ENCODE measurements at regions not wholly inside any gene's neighbourhood (a gene's known extent, or its start where the extent isn't known, plus 50 kb on each side); places are given as distances from the start of the nearest gene placed in this dataset.

GRCh38 chr10:125397608-125398007, 237.2 kb upstream of the CTBP2 start:
- Mint-ChIP-seq H3K27me3 (peaks cover 8% of the 10 kb centered on the region), H3K27ac (no peak overlapping the region), H3K36me3 (ENCODE audit: low read depth) (no peaks in the 10 kb centered on the region), H3K4me1 (no peaks in the 10 kb centered on the region), H3K4me3 (no peak overlapping the region), H3K9me3 (no peaks in the 10 kb centered on the region)
- TF ChIP-seq, protein P1, sequence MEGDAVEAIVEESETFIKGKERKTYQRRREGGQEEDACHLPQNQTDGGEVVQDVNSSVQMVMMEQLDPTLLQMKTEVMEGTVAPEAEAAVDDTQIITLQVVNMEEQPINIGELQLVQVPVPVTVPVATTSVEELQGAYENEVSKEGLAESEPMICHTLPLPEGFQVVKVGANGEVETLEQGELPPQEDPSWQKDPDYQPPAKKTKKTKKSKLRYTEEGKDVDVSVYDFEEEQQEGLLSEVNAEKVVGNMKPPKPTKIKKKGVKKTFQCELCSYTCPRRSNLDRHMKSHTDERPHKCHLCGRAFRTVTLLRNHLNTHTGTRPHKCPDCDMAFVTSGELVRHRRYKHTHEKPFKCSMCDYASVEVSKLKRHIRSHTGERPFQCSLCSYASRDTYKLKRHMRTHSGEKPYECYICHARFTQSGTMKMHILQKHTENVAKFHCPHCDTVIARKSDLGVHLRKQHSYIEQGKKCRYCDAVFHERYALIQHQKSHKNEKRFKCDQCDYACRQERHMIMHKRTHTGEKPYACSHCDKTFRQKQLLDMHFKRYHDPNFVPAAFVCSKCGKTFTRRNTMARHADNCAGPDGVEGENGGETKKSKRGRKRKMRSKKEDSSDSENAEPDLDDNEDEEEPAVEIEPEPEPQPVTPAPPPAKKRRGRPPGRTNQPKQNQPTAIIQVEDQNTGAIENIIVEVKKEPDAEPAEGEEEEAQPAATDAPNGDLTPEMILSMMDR (IDR thresholded peaks at IDR 0.05), result no peak
- intact Hi-C loops (cut with micrococcal nuclease), result no loop called here
- POLR2A ChIA-PET, result no interaction called here
- no peak for ATAC-seq (ENCODE audit: low read depth)
- CTCF ChIA-PET, result no interaction called here
- DNase-seq, result no peak

GRCh38 chr10:125396676-125397075, 236.3 kb upstream of the CTBP2 start:
- H3K4me3 Mint-ChIP-seq, result no peak overlapping the region

GRCh38 chr10:125392609-125393008, 232.2 kb upstream of the CTBP2 start:
- ChIA-PET CTCF (no interaction called here), POLR2A (no interaction called here)
- peaks cover 12% of the 10 kb centered on the region for H3K9me3 Mint-ChIP-seq
- no peak overlapping the region for H3K4me3 Mint-ChIP-seq
- no peak for DNase-seq
- H3K27ac Mint-ChIP-seq, result no peak overlapping the region
- intact Hi-C loops (cut with micrococcal nuclease), result no loop called here
- no peak for ATAC-seq (ENCODE audit: low read depth)
- H3K27me3 Mint-ChIP-seq, result peaks cover 3% of the 10 kb centered on the region
- no peaks in the 10 kb centered on the region for H3K4me1 Mint-ChIP-seq
- TF ChIP-seq, protein P1 (IDR thresholded peaks at IDR 0.05), result no peak
- no peaks in the 10 kb centered on the region for H3K36me3 Mint-ChIP-seq (ENCODE audit: low read depth)

More at GRCh38 chr10:125396676-125397075, 236.3 kb upstream of the CTBP2 start:
- Mint-ChIP-seq H3K36me3 (ENCODE audit: low read depth) (no peaks in the 10 kb centered on the region), H3K27me3 (peaks cover 9% of the 10 kb centered on the region), H3K9me3 (no peaks in the 10 kb centered on the region), H3K27ac (no peak overlapping the region), H3K4me1 (no peaks in the 10 kb centered on the region)
- TF ChIP-seq, protein P1 (IDR thresholded peaks at IDR 0.05), result no peak
- CTCF ChIA-PET, result no interaction called here
- intact Hi-C loops (cut with micrococcal nuclease), result no loop called here
- ATAC-seq (ENCODE audit: low read depth) (no peak), DNase-seq (no peak)
- POLR2A ChIA-PET, result no interaction called here

GRCh38 chr10:125392154-125392553, 231.8 kb upstream of the CTBP2 start:
- no peak for DNase-seq
- peaks cover 3% of the 10 kb centered on the region for H3K27me3 Mint-ChIP-seq
- H3K4me1 Mint-ChIP-seq, result no peaks in the 10 kb centered on the region
- ATAC-seq (ENCODE audit: low read depth), result no peak
- CTCF ChIA-PET, result no interaction called here
- H3K36me3 Mint-ChIP-seq (ENCODE audit: low read depth), result no peaks in the 10 kb centered on the region
- H3K9me3 Mint-ChIP-seq, result peaks cover 12% of the 10 kb centered on the region
- POLR2A ChIA-PET, result no interaction called here
- no peak overlapping the region for H3K4me3 Mint-ChIP-seq
- H3K27ac Mint-ChIP-seq, result no peak overlapping the region
- TF ChIP-seq, protein P1 (IDR thresholded peaks at IDR 0.05), result no peak
- intact Hi-C loops (cut with micrococcal nuclease), result no loop called here

- Mint-ChIP-seq H3K9me3 (peaks cover 12% of the 10 kb centered on the region), H3K36me3 (ENCODE audit: low read depth) (no peaks in the 10 kb centered on the region), H3K27ac (no peak overlapping the region), H3K27me3 (peaks cover 5% of the 10 kb centered on the region), H3K4me1 (no peaks in the 10 kb centered on the region), H3K4me3 (no peak overlapping the region)
- no peak for DNase-seq
- CTCF ChIA-PET, result no interaction called here
- TF ChIP-seq, protein P1 (IDR thresholded peaks at IDR 0.05), result no peak
- intact Hi-C loops (cut with micrococcal nuclease), result no loop called here
- POLR2A ChIA-PET, result no interaction called here
- ATAC-seq (ENCODE audit: low read depth), result no peak
These were observed 229.3 kb upstream of the CTBP2 start for GRCh38 chr10:125389648-125390047.
